ENCODE measurements at regions not wholly inside any gene's neighbourhood (a gene's known extent, or its start where the extent isn't known, plus 50 kb on each side); places are given as distances from the start of the nearest gene placed in this dataset.

DNA sequence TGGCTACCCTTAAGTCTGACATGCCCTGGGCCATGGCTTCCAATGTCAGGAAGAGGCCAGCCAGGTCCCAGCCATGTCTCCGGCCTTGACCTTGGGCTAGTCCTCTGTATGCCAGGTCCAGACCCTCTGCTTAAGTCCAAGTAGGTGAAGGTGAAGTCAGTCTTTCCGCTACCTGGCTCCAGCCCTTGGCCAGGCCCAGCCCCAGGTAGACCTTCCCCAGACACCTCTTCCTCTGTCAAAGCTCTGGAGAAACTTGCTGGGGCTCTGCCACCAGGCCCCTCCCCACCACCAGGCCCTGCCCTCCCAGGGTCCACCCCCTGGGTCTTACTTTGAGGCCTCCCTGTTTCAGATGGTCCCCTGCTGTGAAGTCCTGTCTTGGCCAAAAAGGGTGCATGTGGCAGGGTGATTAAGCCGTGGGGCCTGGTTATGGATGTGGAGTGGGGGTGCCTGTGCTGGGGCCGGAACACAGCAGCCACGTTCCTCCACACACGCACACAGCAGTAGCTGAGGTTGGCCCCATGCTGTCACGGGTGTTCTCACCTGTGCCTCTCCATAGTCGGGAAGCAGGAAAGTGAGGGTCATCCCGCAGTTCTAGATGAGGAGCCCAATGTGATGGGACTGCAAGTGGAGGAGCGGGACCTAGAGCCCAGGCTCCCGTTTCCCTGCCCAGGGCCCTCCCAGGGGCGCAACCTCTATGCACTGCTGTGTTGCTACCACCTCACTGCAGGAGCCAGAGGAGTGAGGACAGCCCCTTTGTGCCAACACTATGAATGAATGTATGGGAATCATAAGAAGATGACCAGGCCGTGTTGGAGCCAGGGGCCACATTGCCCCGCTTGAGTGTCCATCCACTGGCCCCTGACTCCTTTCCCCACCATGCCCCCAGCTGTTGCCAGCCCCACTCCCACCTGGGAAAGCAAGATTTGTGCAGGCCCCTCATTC is 72.2 kb downstream of the LINC01488 start:
- Mint-ChIP-seq H3K27me3 (ENCODE audit: low read depth) (peaks cover 8% of the 10 kb centered on the region), H3K4me1 (no peaks in the 10 kb centered on the region), H3K4me3 (no peak overlapping the region), H3K36me3 (ENCODE audit: low read depth) (peaks cover 8% of the 10 kb centered on the region), H3K27ac (no peak overlapping the region), H3K9me3 (peaks cover 23% of the 10 kb centered on the region)
- TF ChIP-seq, protein P1, sequence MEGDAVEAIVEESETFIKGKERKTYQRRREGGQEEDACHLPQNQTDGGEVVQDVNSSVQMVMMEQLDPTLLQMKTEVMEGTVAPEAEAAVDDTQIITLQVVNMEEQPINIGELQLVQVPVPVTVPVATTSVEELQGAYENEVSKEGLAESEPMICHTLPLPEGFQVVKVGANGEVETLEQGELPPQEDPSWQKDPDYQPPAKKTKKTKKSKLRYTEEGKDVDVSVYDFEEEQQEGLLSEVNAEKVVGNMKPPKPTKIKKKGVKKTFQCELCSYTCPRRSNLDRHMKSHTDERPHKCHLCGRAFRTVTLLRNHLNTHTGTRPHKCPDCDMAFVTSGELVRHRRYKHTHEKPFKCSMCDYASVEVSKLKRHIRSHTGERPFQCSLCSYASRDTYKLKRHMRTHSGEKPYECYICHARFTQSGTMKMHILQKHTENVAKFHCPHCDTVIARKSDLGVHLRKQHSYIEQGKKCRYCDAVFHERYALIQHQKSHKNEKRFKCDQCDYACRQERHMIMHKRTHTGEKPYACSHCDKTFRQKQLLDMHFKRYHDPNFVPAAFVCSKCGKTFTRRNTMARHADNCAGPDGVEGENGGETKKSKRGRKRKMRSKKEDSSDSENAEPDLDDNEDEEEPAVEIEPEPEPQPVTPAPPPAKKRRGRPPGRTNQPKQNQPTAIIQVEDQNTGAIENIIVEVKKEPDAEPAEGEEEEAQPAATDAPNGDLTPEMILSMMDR (IDR thresholded peaks at IDR 0.05; ENCODE audit: unreplicated experiment in 3 of 3) = no peak

DNA sequence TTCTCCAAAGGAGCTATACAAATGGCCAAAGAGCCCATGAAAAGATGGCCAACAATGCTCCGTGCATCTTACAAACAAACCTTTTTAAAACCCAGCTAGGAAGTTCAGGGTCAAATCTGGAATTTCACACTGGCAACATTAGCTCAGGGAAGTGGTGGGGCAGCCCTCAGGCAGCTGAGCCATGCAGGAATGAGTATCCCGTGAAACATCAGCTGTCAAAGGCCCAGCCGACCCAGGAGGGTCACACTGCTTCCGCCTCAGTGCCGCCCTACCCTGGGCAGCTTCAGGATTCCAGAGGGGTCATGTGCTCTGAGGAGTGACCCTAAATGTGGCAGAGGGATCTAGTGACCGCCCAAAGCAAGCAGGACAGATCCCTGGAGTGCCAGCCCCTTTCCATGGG is 73.4 kb downstream of the LINC01488 start:
- Mint-ChIP-seq H3K9me3 (peaks cover 15% of the 10 kb centered on the region), H3K27ac (no peak overlapping the region), H3K4me1 (no peaks in the 10 kb centered on the region), H3K27me3 (ENCODE audit: low read depth) (peaks cover 5% of the 10 kb centered on the region), H3K4me3 (no peak overlapping the region), H3K36me3 (ENCODE audit: low read depth) (peaks cover 4% of the 10 kb centered on the region)
- TF ChIP-seq, protein P1 (IDR thresholded peaks at IDR 0.05; ENCODE audit: unreplicated experiment in 3 of 3) = no peak

DNA sequence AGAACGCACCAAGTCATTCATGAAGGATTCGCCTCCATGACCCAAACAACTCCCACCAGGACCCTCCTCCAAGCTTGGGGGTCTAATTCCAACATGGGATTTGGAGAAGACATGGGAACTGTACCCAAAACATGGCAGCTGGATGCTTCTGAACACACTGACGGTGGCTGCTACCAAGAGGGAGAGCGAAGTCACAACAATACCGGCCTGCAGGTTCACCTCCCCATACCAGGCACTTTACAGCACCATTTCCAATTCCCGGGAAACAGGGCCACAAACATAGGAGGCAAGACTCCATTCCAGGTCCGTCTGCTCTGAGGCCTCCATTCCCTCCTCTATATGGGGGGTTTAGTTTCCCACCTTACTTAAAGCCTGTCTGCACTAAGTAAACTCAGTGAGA is 75.8 kb downstream of the LINC01488 start:
- TF ChIP-seq, protein P1 (IDR thresholded peaks at IDR 0.05; ENCODE audit: unreplicated experiment in 3 of 3) = no peak
- Mint-ChIP-seq H3K4me3 (no peak overlapping the region), H3K4me1 (no peaks in the 10 kb centered on the region), H3K27ac (no peak overlapping the region), H3K36me3 (ENCODE audit: low read depth) (no peaks in the 10 kb centered on the region), H3K9me3 (peaks cover 12% of the 10 kb centered on the region), H3K27me3 (ENCODE audit: low read depth) (peaks cover 5% of the 10 kb centered on the region)

DNA sequence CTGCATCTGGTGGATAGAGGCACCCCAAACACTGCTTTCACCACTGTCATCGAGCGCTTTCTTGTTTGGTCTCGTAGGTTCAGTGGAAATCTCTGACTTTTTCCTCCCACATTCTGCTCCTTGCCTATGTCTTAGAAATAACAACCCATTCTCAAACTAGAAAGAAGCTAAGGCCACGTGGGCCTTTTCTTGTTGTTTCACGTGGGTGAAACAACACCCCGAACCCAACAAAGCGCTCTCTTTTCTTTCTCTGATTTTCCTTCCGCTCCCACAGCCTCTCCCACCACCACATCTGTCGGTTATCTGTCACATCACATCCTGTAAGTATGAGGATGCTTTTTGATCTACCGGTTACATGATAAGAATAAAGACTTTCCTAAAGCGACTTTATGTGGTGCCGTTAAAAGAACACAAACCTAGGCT is 77.1 kb downstream of the LINC01488 start:
- Mint-ChIP-seq H3K9me3 (peaks cover 16% of the 10 kb centered on the region), H3K36me3 (ENCODE audit: low read depth) (no peaks in the 10 kb centered on the region), H3K27ac (no peak overlapping the region), H3K27me3 (ENCODE audit: low read depth) (peaks cover 5% of the 10 kb centered on the region), H3K4me3 (no peak overlapping the region), H3K4me1 (no peaks in the 10 kb centered on the region)
- TF ChIP-seq, protein P1 (IDR thresholded peaks at IDR 0.05; ENCODE audit: unreplicated experiment in 3 of 3) = no peak

DNA sequence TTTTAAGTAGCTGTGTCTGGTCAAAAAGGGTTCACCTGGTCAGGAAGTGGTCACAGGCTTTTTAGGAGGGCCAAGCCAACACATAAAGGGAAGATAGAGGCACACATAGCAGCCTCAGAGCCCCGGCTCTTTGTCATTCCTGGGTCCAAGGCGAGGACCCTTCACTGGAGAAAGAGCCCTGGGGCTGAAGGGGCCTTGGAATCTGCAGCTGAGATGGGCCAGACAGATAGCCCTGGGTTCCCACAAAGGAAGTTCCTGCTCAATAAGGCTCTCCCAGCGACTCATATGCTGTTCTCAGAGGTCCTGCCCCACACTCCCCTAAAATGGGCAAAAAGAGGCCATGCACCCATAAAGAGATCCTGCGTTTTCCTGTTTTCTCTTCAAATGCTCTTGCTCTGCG is 77.7 kb downstream of the LINC01488 start:
- peaks cover 5% of the 10 kb centered on the region for H3K27me3 Mint-ChIP-seq (ENCODE audit: low read depth)
- H3K4me3 Mint-ChIP-seq = no peak overlapping the region
- H3K4me1 Mint-ChIP-seq = no peaks in the 10 kb centered on the region
- peaks cover 16% of the 10 kb centered on the region for H3K9me3 Mint-ChIP-seq
- no peak overlapping the region for H3K27ac Mint-ChIP-seq
- TF ChIP-seq, protein P1 (IDR thresholded peaks at IDR 0.05; ENCODE audit: unreplicated experiment in 3 of 3) = no peak
- no peaks in the 10 kb centered on the region for H3K36me3 Mint-ChIP-seq (ENCODE audit: low read depth)

Data from nephron (organoid).